HG02973 (cell line): ENCODE measurements at regions not wholly inside any gene's neighbourhood (a gene's known extent, or its start where the extent isn't known, plus 50 kb on each side); places are given as distances from the start of the nearest gene placed in this dataset.
"Not testable (repeated sequence)": the region's sequence is repeated elsewhere in the genome, so short reads cannot be mapped to it uniquely, and the experiment has no call there.

Experiments
- ATAC-seq: cut with Tn5 transposase; IDR thresholded peaks from one replicate; pipeline ENCODE4 v1.9.1; 2021; ENCODE audit warnings: moderate library complexity; ENCODE audit not compliant: unreplicated experiment

DNA sequence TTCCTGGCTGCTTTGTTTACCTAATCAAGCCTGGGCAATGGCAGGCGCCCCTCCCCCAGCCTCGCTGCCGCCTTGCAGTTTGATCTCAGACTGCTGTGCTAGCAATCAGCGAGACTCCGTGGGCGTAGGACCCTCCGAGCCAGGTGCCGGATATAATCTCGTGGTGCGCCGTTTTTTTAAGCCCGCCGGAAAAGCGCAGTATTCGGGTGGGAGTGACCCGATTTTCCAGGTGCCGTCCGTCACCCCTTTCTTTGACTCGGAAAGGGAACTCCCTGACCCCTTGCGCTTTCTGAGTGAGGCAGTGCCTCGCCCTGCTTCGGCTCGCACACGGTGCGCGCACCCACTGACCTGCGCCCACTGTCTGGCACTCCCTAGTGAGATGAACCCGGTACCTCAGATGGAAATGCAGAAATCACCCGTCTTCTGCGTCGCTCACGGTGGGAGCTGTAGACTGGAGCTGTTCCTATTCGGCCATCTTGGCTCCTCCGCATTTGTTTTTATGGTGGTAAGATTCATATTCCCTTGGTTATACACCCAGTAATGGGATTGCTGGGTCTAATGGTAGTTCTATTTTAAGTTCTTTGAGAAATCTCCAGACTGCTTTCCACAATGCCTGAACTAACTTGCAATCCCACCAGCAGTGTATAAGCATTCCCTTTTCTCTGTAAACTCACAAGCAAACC, 652.1 kb upstream of the LRFN5 start:
- not testable (repeated sequence) for ATAC-seq

DNA sequence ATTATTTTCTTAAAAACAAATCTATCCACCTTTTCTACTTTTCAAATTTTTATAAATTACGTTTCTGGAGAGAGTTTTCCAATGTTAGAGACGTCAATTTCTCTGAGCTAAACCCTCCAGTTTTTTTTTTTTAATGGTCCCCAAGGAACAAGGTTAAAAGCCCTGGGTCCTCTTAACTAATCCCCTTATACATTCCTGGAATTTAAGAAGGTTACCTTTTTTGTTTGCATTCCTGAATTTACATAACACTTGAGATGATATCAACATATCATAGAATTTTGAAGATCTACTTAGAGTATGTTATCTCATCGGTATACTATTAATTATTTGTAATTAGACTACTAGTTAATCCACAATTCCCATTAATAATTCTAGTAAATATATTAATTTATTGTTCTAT, 662.2 kb upstream of the LRFN5 start:
- no peak for ATAC-seq

DNA sequence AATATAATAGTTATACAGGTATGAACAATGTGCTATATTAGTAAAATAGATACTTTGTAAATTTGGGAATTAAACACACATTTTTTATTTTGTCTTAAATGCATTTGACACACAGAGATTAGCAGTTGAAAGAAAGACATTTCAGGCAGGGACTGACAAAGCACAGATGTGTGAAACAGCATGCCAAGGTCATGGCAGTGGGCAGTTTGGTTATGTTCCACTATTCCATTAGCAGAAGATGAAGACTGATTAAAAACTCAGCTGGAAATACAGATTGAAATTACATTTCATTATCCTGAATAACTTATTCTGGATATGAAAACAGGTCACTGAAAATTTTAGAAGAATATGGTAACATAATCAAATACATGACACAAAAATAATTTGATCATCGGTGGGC, 669.8 kb upstream of the LRFN5 start:
- no peak for ATAC-seq

DNA sequence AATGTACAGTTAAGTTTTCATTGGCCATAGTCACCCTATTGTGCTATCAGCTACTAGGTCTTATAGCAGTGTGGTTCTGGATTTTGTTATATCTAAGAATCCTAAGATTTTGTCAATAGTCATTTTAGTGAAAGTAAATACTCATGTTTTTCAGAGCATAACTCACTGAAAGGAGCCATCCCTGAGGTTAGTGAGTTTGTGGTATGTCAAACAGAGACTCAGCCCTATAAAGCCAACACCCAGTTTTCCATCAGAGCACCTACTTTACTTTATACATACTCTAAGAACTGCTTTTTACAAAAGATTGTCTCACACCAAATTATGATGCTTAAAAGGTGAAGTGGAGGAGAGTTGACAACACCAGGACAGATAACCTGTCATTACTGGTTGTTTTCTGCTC, 686.3 kb upstream of the LRFN5 start:
- no peak for ATAC-seq

DNA sequence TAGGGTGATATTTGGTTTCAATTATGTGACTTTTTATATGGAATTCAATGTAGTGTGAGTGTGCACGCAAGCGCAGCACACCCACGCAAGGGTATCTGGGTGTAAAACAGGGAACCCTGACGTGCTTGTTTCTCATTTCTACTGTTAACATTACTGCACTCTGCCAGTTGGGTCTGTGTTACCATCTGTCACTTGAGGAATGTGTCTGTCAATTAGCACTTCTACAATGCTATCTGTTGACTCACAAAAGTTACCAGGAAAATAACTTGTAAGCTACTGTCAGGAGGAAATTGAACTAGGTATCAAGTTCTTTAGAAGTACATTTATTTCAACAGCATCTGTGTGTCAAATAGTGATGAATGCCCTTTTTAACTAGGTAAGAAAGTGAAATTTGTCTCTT, 695.5 kb upstream of the LRFN5 start:
- ATAC-seq = no peak

DNA sequence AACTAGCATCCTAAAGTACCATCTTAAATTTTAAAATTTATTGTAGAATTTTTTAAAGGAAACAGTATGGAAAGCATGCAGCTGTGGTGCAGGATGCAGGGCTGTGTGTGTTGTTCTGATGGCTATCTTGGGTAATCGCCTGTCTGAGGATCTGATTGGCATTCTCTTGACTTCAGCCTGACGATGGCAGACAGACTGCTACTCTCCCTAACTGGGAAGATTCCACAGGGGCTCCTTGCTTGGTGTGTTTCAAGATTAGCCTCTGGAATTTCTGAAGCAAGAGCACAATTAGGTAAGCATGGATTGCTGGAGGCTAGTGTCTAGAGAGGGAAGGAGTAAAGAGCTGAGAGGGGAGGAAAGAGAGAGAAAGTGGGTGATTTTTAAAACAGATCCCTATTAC, 696.8 kb upstream of the LRFN5 start:
- ATAC-seq = no peak

DNA sequence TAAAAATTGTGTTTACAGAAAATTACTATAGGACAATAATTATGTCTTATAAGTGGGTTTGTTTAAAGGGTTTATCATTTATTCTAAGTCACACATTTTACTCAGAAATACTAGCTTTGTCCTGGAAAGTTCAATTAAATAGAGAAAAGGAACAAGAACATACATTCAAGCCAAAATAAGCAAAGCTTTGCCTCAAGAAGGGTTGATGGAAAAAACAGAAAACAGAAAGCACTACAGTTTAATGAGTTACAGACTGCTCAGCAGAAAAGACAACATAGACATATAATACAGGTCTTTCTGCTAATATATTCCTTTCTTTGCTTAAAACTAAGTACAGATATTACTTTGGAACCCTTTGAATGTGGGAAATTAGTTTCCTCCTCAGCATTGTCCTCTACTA, 703.0 kb upstream of the LRFN5 start:
- no peak for ATAC-seq

DNA sequence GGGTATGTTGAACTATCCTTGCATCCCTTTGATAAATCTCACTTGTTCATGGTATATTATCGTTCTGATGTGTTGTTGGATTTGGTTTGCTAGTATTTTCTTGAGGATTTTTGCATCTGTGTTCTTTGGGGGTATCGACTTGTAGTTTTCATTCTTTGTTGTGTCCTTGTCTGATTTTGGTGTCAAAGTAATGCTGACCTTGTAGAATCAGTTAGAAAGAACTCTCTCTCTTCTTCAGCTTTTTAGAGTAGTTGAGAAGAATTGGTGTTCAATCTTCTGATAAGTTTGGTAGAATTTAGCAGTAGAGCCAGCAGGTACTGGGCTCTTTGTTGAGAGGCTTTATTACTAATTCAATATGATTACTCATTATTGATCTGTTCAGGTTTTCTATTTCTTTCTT, 707.2 kb upstream of the LRFN5 start:
- ATAC-seq = no peak

DNA sequence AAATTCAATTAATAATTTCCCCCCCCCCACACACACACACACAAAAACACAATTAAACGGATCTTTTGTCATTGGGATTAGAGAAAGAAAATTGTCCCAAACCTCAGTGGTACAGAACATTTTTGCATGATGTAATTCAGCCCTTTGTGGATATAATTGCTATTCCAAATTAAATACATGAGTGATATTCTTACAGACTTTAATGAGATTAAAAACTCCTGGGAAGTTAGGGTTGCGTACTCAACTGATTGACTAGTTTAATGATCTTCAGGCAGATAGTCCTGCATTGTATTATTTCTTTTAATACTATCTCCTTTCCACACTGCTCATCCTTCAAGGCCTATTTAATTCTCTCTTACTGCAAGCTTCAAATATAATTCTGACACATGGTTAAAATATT, 711.8 kb upstream of the LRFN5 start:
- ATAC-seq = no peak

DNA sequence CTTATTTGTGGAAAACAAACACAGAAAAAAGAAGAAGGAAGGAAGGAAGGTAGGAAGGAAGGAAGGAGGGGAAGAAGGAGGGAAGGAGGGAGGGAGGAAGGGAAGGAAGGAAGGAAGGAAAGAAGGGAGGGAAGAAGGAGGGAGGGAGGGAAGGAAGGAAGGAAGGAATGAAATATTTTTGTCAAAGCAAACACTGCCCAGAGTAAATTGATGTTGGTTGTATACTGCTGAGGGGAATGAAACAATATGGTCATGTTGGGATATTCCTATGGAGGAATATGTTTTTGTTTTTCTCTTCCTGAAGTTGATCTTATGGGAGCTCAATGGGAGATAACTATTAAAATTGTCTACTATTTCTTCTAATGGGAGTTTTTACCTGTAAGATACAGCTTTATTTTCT, 717.5 kb upstream of the LRFN5 start:
- ATAC-seq = no peak

DNA sequence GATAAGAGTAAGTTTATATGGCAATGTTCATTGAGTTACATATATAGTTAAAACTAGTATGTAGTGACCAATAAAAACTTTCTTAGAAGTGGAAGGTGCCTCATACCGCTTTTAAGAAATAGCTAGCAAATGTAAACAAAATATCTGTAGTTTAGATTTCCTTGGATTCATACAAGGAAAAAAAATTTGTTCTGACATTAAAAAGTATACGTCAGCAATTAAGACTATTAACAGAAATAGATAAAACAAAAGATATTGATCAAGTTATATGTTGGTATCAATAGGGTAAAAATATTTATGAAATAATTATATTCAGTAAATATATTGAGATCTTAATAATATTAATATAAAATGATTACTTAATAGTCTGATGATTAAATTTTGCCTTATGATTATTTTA, 718.8 kb upstream of the LRFN5 start:
- ATAC-seq = no peak

DNA sequence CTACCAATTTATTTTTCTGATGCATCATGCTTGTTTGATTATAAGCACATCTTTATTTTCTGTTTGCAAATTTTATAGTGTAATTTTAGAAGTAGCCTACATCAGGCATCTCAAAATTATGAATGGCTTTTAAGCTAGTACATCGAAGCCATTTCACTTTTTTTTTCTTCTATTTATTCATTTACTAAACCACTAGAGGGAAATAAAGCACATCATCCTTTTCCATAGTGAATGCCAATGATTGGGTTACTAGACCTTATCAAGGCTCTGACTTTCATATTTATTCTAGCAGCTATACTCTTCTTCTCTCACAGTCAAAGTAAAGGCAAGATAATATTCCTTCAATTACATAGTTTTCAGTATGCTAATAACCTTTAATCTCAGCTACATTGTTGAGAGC, 736.4 kb upstream of the LRFN5 start:
- ATAC-seq = no peak

DNA sequence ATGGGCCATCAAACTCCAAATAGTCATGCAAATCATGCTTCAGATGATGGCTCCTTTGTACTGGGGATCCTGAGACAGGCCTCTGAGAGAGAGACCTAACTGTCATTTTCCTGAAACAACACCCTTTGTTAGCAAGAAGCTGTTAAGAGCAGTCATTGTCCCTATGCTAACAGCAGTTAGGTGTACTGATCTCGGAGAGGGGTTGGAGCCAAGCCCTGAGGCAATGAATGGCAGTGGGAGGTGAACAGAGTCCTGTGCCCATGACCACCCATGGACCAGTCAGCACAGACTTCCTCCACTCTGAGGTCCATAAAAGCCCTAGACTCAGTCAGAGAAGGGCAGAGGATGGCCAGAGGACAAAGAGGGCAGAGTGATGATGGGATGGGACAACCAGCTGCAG, 747.6 kb upstream of the LRFN5 start:
- ATAC-seq = no peak

DNA sequence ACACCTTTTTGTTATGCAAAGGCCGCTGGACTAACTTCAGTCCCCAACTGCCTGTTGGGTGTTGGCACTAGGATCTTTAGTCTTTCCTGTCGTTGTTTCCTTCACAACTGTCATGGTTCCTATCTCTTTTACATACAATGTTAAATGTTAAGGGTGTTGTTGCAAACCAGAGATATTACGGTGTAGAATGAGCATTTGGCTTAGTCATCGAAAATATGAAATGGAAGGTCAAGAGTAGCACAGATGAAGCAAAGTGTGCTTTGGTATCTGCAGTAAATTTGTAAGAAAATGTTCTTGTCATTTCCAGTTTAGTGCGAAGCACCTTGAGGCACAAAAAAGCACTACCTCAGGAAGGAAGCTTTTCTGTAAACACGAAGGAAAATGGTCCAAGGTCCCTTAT, 751.3 kb upstream of the LRFN5 start:
- no peak for ATAC-seq

DNA sequence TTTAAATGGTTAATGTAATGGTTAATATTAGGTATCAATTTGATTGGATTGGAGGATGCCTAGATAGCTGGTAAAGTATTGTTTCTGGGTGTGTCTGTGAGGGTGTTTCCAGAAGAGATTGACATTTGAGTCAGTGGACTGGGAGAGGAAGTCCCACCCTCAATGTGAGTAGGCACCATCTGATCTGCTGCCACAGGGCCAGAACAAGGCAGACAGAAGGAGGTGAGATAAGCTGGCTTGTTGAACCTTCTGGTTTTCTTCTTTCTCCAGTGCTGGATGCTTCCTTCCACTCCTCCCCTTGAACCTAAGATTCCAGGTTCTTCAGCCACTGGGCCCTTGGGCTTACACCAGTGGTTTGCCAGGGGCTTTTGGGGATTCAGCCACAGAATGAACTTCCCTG, 756.5 kb upstream of the LRFN5 start:
- ATAC-seq = no peak

DNA sequence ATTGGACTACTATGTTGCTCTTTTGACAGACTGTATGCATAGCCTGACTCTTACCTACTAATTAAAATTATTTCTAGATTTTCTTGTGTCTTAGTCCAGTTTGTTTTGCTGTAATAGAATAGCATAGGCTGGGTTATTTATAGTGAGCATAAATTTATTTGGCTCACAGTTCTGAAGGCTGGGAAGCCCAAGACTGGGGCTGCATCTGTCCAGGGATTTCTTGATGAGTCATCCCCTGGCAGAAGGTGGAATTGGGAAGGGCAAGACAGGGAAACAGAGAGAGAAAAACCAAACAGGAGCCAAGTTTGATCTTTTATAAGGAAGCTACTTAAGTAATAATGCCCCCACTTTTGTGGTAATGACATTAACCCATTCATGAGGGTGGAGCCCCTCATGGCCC, 759.2 kb upstream of the LRFN5 start:
- no peak for ATAC-seq

DNA sequence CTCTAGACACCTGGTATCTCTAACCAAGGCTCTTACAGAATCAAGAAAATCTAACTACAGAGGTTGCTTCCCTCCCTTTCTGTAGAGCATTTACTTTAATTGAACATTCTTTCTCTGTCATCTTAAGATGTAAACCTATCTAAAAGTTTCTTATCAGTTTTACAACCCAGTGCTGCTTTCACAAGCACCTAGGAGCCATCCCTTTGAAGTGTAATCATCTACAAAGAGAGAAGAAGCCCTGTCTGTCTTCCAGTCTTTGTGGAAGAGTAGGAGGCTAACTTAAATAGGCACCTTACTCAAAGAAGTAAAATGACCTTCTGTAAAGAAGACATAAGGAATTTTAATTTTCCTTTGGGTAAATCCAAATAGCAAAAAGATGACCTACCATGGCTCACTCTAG, 763.9 kb upstream of the LRFN5 start:
- ATAC-seq = no peak

DNA sequence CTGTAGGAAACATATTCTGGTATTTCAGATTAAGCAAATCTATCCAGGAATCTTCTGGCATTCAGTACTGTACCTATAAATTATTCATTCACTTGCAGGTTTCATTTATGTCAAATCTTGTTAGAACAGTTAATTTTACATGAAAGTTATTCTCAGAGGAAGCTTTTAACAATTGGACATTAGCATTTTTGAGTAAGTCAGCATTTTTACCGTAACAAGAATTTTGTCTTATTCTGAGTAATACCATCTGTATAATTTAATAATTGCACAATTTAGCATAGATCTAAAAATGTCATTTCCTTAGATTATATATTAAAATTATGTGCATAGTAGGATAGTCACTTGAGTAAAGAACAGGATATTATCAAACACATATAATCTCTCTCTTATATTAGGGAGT, 764.8 kb upstream of the LRFN5 start:
- ATAC-seq = no peak

DNA sequence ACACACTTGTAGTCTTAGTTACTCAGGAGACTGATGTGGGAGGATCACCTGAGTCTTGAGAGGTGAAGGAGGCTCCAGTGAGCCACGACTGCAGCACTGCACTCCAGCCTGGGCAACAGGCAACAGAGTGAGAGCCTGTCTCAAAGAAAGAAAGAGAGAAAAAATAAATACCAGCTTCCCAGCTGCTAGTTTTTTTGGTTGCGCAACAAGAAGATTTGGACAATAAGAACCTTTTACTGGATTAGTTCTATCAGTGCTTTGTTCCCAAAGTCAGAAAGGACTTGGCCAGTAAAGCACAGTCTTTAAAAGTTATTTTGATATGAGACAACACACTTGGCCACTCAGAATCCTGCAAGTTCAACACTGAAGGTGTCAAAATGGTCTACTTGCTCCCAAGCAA, 768.1 kb upstream of the LRFN5 start:
- no peak for ATAC-seq

DNA sequence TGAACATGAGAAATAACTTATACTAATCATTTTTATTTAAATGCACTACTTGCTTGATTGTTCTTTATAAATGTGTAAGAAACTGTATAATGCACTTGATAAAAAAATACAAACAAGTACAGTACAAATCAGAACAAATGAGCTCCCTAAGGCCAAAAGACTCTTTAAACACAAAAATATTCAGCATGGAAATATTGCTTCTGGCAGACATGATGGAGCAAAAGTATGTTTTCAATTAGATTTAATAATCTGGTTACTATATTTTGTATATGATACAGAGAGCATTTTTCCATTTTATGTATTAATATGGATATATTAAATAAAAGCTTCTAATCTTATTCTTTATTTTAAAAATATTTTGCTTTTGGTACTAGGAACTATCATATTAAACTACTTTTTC, 800.2 kb upstream of the LRFN5 start:
- no peak for ATAC-seq

DNA sequence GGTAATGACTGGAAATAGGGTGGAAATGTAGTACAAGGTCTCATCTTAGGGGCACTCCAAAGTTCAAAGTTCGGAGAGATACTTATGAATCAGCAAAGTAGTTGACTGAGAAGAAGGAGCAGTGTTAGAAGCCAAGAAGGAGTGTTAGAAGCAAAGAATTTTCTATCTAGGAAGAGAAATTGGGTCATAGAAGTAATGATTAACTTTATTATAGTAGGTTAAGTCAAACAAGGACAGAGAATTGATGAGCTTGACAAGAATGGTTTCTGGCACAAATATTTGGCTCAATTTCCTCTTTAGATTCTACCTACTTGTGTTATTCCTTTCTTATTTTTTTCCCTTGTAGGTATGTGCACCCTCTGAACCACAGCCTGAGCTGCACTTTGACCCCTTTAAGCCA, 810.5 kb upstream of the LRFN5 start:
- ATAC-seq = no peak

DNA sequence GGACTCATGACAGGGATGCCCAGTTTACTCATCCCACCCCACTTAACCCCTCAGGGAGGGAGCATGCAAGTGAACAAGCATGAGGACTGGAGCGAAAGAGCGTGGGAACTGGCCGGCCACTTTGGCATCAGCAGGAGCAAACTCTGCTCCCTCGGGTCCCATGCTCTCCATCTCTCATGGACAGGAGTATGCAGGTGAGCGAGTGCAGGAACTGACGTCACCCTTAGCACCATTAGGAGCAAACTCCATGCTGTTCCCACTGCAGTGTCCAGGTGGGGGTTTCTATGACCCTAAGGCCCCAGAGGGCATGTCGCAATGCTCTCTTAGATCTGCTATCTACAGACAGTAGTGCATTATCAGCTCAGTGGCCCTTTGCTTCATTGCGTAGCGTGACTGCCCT, 821.8 kb upstream of the LRFN5 start:
- ATAC-seq = no peak

DNA sequence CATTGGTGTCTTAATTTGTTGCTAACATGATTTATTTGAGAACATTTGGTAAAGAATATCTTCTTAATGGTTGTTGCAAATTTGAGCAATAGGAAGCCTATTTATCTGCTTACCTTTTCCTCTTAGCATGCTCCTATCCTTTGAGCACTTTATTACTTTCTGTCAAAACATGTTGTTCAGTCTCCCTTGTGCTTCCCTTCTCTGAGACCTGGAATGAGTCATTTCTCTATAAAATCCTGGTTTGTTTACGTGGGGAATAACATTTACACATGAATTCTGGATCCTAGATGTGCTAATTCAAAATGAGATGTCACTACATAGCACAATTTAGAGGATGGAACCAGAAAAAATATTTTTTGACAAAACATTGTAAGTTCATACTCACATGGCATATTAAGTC, 844.0 kb upstream of the LRFN5 start:
- ATAC-seq = no peak

DNA sequence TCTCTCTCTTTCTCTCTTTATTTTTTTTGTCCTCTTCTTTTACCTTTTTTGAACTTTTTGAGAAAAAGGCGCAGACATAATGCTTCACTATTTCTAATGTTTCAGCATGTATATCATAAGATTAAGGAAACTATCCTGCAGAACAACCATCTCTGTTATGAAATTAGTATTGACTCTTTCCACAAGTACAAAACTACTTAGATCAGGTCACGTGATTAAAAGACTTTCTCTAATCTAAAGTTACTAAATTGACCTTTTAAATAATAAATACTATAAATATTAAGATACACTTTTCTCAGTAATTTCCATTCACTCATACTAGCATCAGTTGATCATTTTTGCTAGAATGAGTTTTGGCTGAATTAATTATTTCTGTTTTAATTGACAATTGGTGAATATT, 844.5 kb upstream of the LRFN5 start:
- ATAC-seq = no peak
